IMR-90 (cell line): ENCODE measurements at regions not wholly inside any gene's neighbourhood (a gene's known extent, or its start where the extent isn't known, plus 50 kb on each side); places are given as distances from the start of the nearest gene placed in this dataset.

Experiments used
- CTCF ChIP-seq: conservative IDR thresholded peaks from 2 replicates; pipeline ENCODE4 v1.5.1; 2012; ENCODE audit warnings: mild to moderate bottlenecking, low read depth, low read length, improper control_type of control experiment
- POLR2A ChIP-seq: IDR thresholded peaks from 2 replicates; pipeline ENCODE4 v1.6.1; 2012; ENCODE audit warnings: mild to moderate bottlenecking, low read depth, low read length
- RAD21 ChIP-seq: IDR thresholded peaks from 2 replicates; pipeline ENCODE4 v1.6.1; 2012; ENCODE audit warnings: low read length, improper control_type of control experiment
- SMC3 ChIP-seq: fragments of 150-350 bp; IDR thresholded peaks from 2 replicates; pipeline ENCODE4 v1.6.1; 2016; ENCODE audit warnings: low read depth, mild to moderate bottlenecking, antibody characterized with exemption, low read length, moderate library complexity
- USF2 ChIP-seq: fragments of 150-350 bp; IDR thresholded peaks from 2 replicates; pipeline ENCODE4 v1.6.1; 2017; ENCODE audit warnings: mild to moderate bottlenecking, antibody characterized with exemption, low read length, low read depth

- TF ChIP-seq CTCF (no peak), POLR2A (no peak), USF2 (no peak), SMC3 (no peak), RAD21 (no peak)
Measured at GRCh38 chr6:105562027-105562426, 159.1 kb upstream of the PREP start.
